Fibroblast of villous mesenchyme (primary cell): ENCODE measurements at regions not wholly inside any gene's neighbourhood (a gene's known extent, or its start where the extent isn't known, plus 50 kb on each side); places are given as distances from the start of the nearest gene placed in this dataset.

Source experiments
- DNase-seq: peaks from one replicate; pipeline ENCODE4 v3.0.0-alpha.2; 2010; ENCODE audit warnings: low read depth
- H3K4me3 ChIP-seq: 2 replicates; pipeline ENCODE4 v1.5.1; 2011; ENCODE audit warnings: low read depth, mild to moderate bottlenecking, low read length
- CTCF ChIP-seq: IDR thresholded peaks from 2 replicates; pipeline ENCODE4 v1.5.1; 2012; ENCODE audit warnings: low read depth, mild to moderate bottlenecking, low read length; ENCODE audit not compliant: insufficient read depth

- no peak overlapping the region for H3K4me3 ChIP-seq
- no peak for DNase-seq
- TF ChIP-seq CTCF = no peak
Measured at GRCh38 chr2:138202762-138203161, 238.5 kb downstream of the HNMT start.

GRCh38 chr2:138205281-138205680, 241.0 kb downstream of the HNMT start:
- no peak overlapping the region for H3K4me3 ChIP-seq
- TF ChIP-seq CTCF = no peak
- no peak for DNase-seq

GRCh38 chr2:138207074-138207930, 243.0 kb downstream of the HNMT start:
- DNase-seq = no peak
- TF ChIP-seq CTCF = no peak
- H3K4me3 ChIP-seq = no peak overlapping the region

- DNase-seq = no peak
- no peak for TF ChIP-seq CTCF
- no peak overlapping the region for H3K4me3 ChIP-seq
Measured at GRCh38 chr2:138209009-138209408, 244.7 kb downstream of the HNMT start.

- no peak for TF ChIP-seq CTCF
- no peak overlapping the region for H3K4me3 ChIP-seq
- DNase-seq = no peak
Measured at GRCh38 chr2:138210487-138210886, 246.2 kb downstream of the HNMT start.

- no peak overlapping the region for H3K4me3 ChIP-seq
- DNase-seq = no peak
- no peak for TF ChIP-seq CTCF
Measured at GRCh38 chr2:138212434-138212833, 248.2 kb downstream of the HNMT start.

GRCh38 chr2:138213084-138213483, 248.8 kb downstream of the HNMT start:
- TF ChIP-seq CTCF = no peak
- DNase-seq = no peak
- no peak overlapping the region for H3K4me3 ChIP-seq
